ENCODE measurements at regions not wholly inside any gene's neighbourhood (a gene's known extent, or its start where the extent isn't known, plus 50 kb on each side); places are given as distances from the start of the nearest gene placed in this dataset.

- H3K36me3 Mint-ChIP-seq (ENCODE audit: low read depth), result no peaks in the 10 kb centered on the region; the same call in 2 of the 3 replicates
- TF ChIP-seq ZNF331 (CRISPR knock-in tag; IDR thresholded peaks at IDR 0.05; ENCODE audit: low read depth) (no peak), CTCF (conservative IDR thresholded peaks at IDR 0.05; ENCODE audit: low read depth in 2 of 2) (peak in 1 of 2 experiments; percentile 61; a peak in 3 of 4 replicates), ZNF462 (CRISPR knock-in tag; IDR thresholded peaks at IDR 0.05) (no peak), REST (IDR thresholded peaks at IDR 0.05; ENCODE audit: unreplicated experiment) (no peak)
- Histone ChIP-seq H3K79me2 (replicated peaks; ENCODE audit: insufficient read depth) (no peaks in the 10 kb centered on the region), H3K27ac (ENCODE audit: low read depth) (no peak overlapping the region), H3K27me3 (ENCODE audit: insufficient read depth) (no peaks in the 10 kb centered on the region), H4K20me1 (replicated peaks; ENCODE audit: insufficient read depth) (no peaks in the 10 kb centered on the region), H3F3A (replicated peaks; ENCODE audit: low read depth) (no peaks in the 10 kb centered on the region), H3K9me2 (ENCODE audit: insufficient read depth) (no peaks in the 10 kb centered on the region), H3K36me3 (ENCODE audit: insufficient read depth) (no peaks in the 10 kb centered on the region), H3K4me2 (no peak overlapping the region), H3K4me1 (ENCODE audit: insufficient read depth) (no peaks in the 10 kb centered on the region), H2AFZ (no peak overlapping the region), H3K4me3 (no peak overlapping the region)
- peaks cover 2% of the 10 kb centered on the region; the same call in 1 of the 3 replicates for H3K9me3 Mint-ChIP-seq
- H3K4me1 Mint-ChIP-seq, result peaks cover 3% of the 10 kb centered on the region; the same call in 2 of the 3 replicates
- no peaks in the 10 kb centered on the region for H3K27me3 Mint-ChIP-seq (ENCODE audit: insufficient read depth, low read depth, poor library complexity)
- H3K27ac Mint-ChIP-seq, result no peak overlapping the region
- ATAC-seq (no peak), DNase-seq (ENCODE audit: low spot score) (peak; percentile 51)
- H3K4me3 Mint-ChIP-seq, result no peak overlapping the region
Measured at GRCh38 chrX:3940000-3940610, 226.7 kb upstream of the PRKX start.
